ENCODE measurements at regions not wholly inside any gene's neighbourhood (a gene's known extent, or its start where the extent isn't known, plus 50 kb on each side); places are given as distances from the start of the nearest gene placed in this dataset.

DNA sequence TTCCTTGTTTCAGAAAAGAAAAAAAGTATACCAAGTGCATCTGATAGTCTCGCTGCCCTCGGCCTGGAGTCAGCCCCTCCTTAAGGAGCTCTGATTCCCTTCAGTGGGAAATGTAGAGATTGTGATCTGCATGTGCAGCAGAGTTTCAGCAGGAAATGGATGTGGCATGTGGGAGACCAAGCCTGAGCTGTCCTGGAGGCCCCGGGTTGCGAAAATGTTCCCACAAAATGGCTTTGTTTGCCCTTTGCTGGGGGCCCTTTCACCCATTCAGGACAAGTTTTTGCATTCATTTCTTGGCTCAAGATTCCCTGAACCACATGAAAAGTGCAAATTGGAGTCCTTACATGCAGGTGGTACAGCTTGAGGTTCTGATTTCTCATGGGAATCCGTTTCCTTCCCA, 230.9 kb downstream of the GADD45G start:
- H3K27me3 Mint-ChIP-seq (ENCODE audit: insufficient read depth, unreplicated experiment): peaks cover 16% of the 10 kb centered on the region
- TF ChIP-seq, protein P1, sequence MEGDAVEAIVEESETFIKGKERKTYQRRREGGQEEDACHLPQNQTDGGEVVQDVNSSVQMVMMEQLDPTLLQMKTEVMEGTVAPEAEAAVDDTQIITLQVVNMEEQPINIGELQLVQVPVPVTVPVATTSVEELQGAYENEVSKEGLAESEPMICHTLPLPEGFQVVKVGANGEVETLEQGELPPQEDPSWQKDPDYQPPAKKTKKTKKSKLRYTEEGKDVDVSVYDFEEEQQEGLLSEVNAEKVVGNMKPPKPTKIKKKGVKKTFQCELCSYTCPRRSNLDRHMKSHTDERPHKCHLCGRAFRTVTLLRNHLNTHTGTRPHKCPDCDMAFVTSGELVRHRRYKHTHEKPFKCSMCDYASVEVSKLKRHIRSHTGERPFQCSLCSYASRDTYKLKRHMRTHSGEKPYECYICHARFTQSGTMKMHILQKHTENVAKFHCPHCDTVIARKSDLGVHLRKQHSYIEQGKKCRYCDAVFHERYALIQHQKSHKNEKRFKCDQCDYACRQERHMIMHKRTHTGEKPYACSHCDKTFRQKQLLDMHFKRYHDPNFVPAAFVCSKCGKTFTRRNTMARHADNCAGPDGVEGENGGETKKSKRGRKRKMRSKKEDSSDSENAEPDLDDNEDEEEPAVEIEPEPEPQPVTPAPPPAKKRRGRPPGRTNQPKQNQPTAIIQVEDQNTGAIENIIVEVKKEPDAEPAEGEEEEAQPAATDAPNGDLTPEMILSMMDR (IDR thresholded peaks at IDR 0.05; ENCODE audit: unreplicated experiment): no peak
- no TSS peak for BruUV-seq (replicated peaks)
- no peak for DNase-seq (ENCODE audit: unreplicated experiment)
- no peaks in the 10 kb centered on the region for H3K36me3 Mint-ChIP-seq (ENCODE audit: insufficient read depth, unreplicated experiment)
- no peak overlapping the region for H3K27ac Mint-ChIP-seq (ENCODE audit: low read depth, unreplicated experiment)
- POLR2A ChIA-PET: no interaction called here
- CTCF ChIA-PET: no interaction called here
- no peaks in the 10 kb centered on the region for H3K9me3 Mint-ChIP-seq (ENCODE audit: unreplicated experiment)
- intact Hi-C loops (cut with micrococcal nuclease): no loop called here
- H3K4me3 Mint-ChIP-seq (ENCODE audit: unreplicated experiment): no peak overlapping the region
- no peaks in the 10 kb centered on the region for H3K4me1 Mint-ChIP-seq (ENCODE audit: insufficient read depth, unreplicated experiment)

DNA sequence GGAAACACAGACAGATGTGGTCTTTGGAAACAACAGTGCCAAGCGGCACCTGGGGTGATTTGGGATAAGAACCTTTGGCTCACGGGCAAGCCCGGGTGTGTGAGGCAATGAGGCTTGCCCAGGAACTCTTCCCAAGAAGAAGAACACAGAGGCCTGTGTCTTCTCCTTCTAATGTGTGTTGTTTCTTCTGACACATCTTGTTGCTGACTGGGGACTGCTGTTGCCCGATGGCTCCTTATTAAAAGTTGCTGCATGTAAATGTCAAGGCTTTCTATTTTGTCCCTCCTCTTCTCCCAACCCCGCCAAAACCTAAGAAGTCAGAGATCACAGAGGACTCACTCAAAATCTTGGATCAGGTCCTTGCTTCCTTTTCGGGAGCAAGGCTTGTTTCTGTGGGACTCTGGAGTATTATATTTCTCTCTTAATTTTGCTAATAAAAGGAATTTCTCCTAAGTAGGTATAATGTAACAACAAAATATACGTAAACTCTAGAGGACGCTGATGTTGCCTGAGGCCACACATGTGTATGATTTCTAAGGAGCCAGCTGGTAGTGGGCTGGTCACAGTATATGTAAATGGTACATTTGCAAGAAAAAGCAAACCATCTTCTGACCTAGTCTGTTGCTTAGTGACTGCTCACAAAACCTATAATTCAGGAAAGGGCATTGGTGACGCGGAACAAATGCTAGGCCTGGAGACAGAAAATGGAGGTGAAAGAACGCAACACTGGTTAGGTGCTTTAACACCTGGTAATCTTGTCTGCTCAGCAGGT, 232.5 kb downstream of the GADD45G start:
- no peaks in the 10 kb centered on the region for H3K4me1 Mint-ChIP-seq (ENCODE audit: insufficient read depth, unreplicated experiment)
- DNase-seq (ENCODE audit: unreplicated experiment): no peak
- no TSS peak for BruUV-seq (replicated peaks)
- intact Hi-C loops (cut with micrococcal nuclease): no loop called here
- H3K36me3 Mint-ChIP-seq (ENCODE audit: insufficient read depth, unreplicated experiment): no peaks in the 10 kb centered on the region
- H3K27me3 Mint-ChIP-seq (ENCODE audit: insufficient read depth, unreplicated experiment): peaks cover 16% of the 10 kb centered on the region
- TF ChIP-seq, protein P1 (IDR thresholded peaks at IDR 0.05; ENCODE audit: unreplicated experiment): no peak
- no peak overlapping the region for H3K4me3 Mint-ChIP-seq (ENCODE audit: unreplicated experiment)
- H3K9me3 Mint-ChIP-seq (ENCODE audit: unreplicated experiment): no peaks in the 10 kb centered on the region
- ChIA-PET CTCF (interaction anchor here (0.9 kb wide), 1 partner anchor 10 kb away, joined by 5 read pairs; no protein-coding TSS in a partner anchor), POLR2A (no interaction called here)
- H3K27ac Mint-ChIP-seq (ENCODE audit: low read depth, unreplicated experiment): no peak overlapping the region

DNA sequence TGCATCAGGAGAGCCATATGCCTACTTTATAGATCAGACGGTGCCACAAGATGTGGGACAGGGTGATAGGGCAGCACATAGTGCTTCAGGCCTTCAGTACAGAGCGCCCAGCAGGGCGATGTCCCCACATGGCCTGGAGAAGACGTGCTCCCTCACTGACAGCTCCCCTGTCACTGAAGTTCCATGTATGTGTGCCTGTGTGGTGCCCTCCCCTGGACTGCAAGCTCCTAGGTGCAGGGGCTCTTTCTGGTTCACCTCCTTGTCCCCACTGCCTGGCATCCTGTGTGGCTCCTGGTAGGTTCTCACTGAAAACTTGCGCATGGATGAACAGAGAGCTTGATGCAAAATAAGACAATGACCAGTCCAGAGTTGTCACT, 233.1 kb downstream of the GADD45G start:
- Mint-ChIP-seq H3K9me3 (ENCODE audit: unreplicated experiment) (no peaks in the 10 kb centered on the region), H3K4me1 (ENCODE audit: insufficient read depth, unreplicated experiment) (no peaks in the 10 kb centered on the region), H3K4me3 (ENCODE audit: unreplicated experiment) (no peak overlapping the region), H3K36me3 (ENCODE audit: insufficient read depth, unreplicated experiment) (no peaks in the 10 kb centered on the region), H3K27ac (ENCODE audit: low read depth, unreplicated experiment) (no peak overlapping the region), H3K27me3 (ENCODE audit: insufficient read depth, unreplicated experiment) (peaks cover 16% of the 10 kb centered on the region)
- DNase-seq (ENCODE audit: unreplicated experiment): no peak
- no TSS peak for BruUV-seq (replicated peaks)
- CTCF ChIA-PET: interaction anchor here (1.1 kb wide), 1 partner anchor 15 kb away, joined by 3 read pairs; no protein-coding TSS in a partner anchor
- POLR2A ChIA-PET: no interaction called here
- TF ChIP-seq, protein P1 (IDR thresholded peaks at IDR 0.05; ENCODE audit: unreplicated experiment): no peak
- intact Hi-C loops (cut with micrococcal nuclease): no loop called here

DNA sequence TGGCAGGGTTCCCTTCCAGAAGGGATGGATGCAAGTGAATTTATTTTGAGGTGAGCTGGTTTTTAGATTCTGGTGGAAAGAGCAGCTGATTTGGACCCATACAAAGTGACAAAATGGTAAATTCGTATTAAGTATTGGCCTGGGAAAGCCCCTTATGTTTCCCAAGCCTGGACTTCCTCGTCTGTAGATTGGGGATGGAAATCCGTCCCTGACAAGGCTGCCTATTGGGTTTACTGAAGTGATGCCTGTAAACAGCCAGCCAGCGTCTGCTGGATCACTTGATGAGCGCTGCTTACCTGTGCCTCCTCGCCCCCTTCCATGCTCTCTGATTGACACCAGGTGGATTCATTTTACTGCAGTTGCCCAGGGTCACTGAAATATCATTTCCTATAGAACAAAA, 233.8 kb downstream of the GADD45G start:
- TF ChIP-seq, protein P1 (IDR thresholded peaks at IDR 0.05; ENCODE audit: unreplicated experiment): no peak
- Mint-ChIP-seq H3K4me3 (ENCODE audit: unreplicated experiment) (no peak overlapping the region), H3K27ac (ENCODE audit: low read depth, unreplicated experiment) (no peak overlapping the region), H3K27me3 (ENCODE audit: insufficient read depth, unreplicated experiment) (peaks cover 12% of the 10 kb centered on the region), H3K9me3 (ENCODE audit: unreplicated experiment) (no peaks in the 10 kb centered on the region), H3K36me3 (ENCODE audit: insufficient read depth, unreplicated experiment) (no peaks in the 10 kb centered on the region), H3K4me1 (ENCODE audit: insufficient read depth, unreplicated experiment) (no peaks in the 10 kb centered on the region)
- CTCF ChIA-PET: interaction anchor here (1.1 kb wide), 1 partner anchor 14 kb away, joined by 3 read pairs; no protein-coding TSS in a partner anchor
- POLR2A ChIA-PET: interaction anchor here (1.2 kb wide), 1 partner anchor 19 kb away, joined by 4 read pairs; no protein-coding TSS in a partner anchor
- no TSS peak for BruUV-seq (replicated peaks)
- DNase-seq (ENCODE audit: unreplicated experiment): no peak
- intact Hi-C loops (cut with micrococcal nuclease): no loop called here

All from MCF 10A (cell line).